Lower leg skin (tissue), 3 donors: ENCODE measurements at regions not wholly inside any gene's neighbourhood (a gene's known extent, or its start where the extent isn't known, plus 50 kb on each side); places are given as distances from the start of the nearest gene placed in this dataset.

ENCODE experiments used
- POLR2A ChIP-seq, 2 donors: fragments of 450-650 bp; IDR thresholded peaks; one replicate each; pipeline ENCODE4 v1.6.1; 2016 to 2017; ENCODE audit warnings: antibody characterized with exemption in 2 of 2, mild to moderate bottlenecking in 1 of 2, moderate library complexity in 1 of 2
- TF ChIP-seq, protein P1 (sequence below), 3 donors: fragments of 450-650 bp; IDR thresholded peaks; one replicate each; pipeline ENCODE4 v1.5.1; 2016; ENCODE audit warnings: antibody characterized with exemption in 3 of 3, mild to moderate bottlenecking in 3 of 3, moderate library complexity in 2 of 3

DNA sequence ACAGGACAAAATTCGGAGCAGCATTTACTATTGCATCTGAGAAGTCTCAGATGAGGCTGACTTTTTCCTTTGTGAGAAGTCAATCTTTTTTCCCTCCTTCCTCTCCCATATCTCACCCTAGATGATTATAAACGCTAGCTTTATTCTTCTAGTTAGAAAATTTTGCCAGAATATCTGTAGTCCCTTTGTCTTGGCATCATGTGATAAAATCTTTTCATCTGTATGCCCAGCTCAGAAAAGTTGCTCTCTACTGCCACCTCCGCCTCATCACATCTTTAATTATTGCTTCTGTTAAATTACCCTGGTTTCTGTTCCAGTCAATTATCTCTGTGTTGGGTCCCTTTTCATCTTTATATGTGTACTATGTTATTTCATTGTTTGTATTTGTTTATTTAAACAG lies 210.8 kb upstream of the SLC35G4 start:
- TF ChIP-seq, protein P1, sequence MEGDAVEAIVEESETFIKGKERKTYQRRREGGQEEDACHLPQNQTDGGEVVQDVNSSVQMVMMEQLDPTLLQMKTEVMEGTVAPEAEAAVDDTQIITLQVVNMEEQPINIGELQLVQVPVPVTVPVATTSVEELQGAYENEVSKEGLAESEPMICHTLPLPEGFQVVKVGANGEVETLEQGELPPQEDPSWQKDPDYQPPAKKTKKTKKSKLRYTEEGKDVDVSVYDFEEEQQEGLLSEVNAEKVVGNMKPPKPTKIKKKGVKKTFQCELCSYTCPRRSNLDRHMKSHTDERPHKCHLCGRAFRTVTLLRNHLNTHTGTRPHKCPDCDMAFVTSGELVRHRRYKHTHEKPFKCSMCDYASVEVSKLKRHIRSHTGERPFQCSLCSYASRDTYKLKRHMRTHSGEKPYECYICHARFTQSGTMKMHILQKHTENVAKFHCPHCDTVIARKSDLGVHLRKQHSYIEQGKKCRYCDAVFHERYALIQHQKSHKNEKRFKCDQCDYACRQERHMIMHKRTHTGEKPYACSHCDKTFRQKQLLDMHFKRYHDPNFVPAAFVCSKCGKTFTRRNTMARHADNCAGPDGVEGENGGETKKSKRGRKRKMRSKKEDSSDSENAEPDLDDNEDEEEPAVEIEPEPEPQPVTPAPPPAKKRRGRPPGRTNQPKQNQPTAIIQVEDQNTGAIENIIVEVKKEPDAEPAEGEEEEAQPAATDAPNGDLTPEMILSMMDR (IDR thresholded peaks at IDR 0.05), result no peak
- TF ChIP-seq POLR2A (IDR thresholded peaks at IDR 0.05), result no peak
